ENCODE measurements at regions not wholly inside any gene's neighbourhood (a gene's known extent, or its start where the extent isn't known, plus 50 kb on each side); places are given as distances from the start of the nearest gene placed in this dataset.
"Not testable (repeated sequence)": the region's sequence is repeated elsewhere in the genome, so short reads cannot be mapped to it uniquely, and the experiment has no call there.

GRCh38 chr2:21234464-21235120, 110.8 kb downstream of the TDRD15 start:
- H3K36me3 Mint-ChIP-seq (ENCODE audit: low read depth) = no peaks in the 10 kb centered on the region
- H3K27ac Mint-ChIP-seq = no peak overlapping the region
- no peaks in the 10 kb centered on the region for H3K27me3 Mint-ChIP-seq
- no peak overlapping the region for H3K4me3 Mint-ChIP-seq
- no peak for DNase-seq
- no peaks in the 10 kb centered on the region for H3K4me1 Mint-ChIP-seq (ENCODE audit: low read depth)
- peaks cover under 1% of the 10 kb centered on the region for H3K9me3 Mint-ChIP-seq

GRCh38 chr2:21239749-21240148, 116.0 kb downstream of the TDRD15 start:
- not testable (repeated sequence) for H3K4me1 Mint-ChIP-seq (ENCODE audit: low read depth); H3K4me3 Mint-ChIP-seq; H3K36me3 Mint-ChIP-seq (ENCODE audit: low read depth); H3K27ac Mint-ChIP-seq; H3K27me3 Mint-ChIP-seq; DNase-seq
- H3K9me3 Mint-ChIP-seq = peaks cover 21% of the 10 kb centered on the region

- Mint-ChIP-seq H3K4me3 (no peak overlapping the region), H3K36me3 (ENCODE audit: low read depth) (no peaks in the 10 kb centered on the region), H3K4me1 (ENCODE audit: low read depth) (no peaks in the 10 kb centered on the region), H3K27me3 (no peaks in the 10 kb centered on the region), H3K27ac (no peak overlapping the region), H3K9me3 (peaks cover 21% of the 10 kb centered on the region)
- DNase-seq = no peak
Observed at GRCh38 chr2:21244161-21244560, 120.4 kb downstream of the TDRD15 start.

DNA sequence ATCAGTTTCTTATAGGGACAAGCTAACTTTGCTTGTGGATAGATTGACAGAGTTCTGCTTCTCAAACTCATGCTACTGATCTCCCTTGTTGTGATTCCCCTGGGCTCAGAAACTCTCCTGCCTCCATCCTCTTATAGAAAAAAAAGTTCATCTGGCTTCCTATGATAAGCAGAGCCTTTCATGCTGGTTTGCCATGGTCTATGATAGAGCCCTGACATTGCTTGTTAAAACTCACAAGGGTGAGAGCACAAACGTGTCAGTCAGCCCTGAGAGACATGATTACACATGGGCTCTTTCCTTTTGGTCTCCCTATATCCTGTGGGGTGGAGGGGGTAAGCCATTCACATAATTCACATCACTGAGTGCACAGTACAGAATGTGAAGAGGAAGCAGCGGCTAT, 121.8 kb downstream of the TDRD15 start:
- DNase-seq = no peak
- H3K36me3 Mint-ChIP-seq (ENCODE audit: low read depth) = no peaks in the 10 kb centered on the region
- no peak overlapping the region for H3K4me3 Mint-ChIP-seq
- no peaks in the 10 kb centered on the region for H3K4me1 Mint-ChIP-seq (ENCODE audit: low read depth)
- no peaks in the 10 kb centered on the region for H3K27me3 Mint-ChIP-seq
- H3K27ac Mint-ChIP-seq = no peak overlapping the region
- peaks cover 11% of the 10 kb centered on the region for H3K9me3 Mint-ChIP-seq

DNA sequence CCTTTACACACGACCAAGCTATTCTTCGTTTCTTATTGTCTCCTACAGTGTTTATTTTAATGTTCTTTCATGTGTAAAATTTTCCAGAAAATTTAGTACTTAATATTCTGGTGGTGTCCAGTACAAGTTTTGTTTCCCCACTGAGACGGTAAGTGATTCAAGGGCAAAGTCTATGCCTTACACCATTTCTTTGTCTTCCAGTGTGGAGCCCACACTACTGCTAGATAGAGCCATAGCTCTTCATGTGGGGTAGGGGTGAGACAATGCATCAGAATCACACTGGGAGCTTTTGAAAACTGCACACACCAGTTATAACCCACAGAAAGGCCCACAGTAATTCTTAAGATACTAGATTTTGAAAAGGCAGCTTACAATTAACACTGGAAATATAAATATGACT, 125.6 kb downstream of the TDRD15 start:
- no peaks in the 10 kb centered on the region for H3K4me1 Mint-ChIP-seq (ENCODE audit: low read depth)
- no peaks in the 10 kb centered on the region for H3K27me3 Mint-ChIP-seq
- H3K4me3 Mint-ChIP-seq = no peak overlapping the region
- no peaks in the 10 kb centered on the region for H3K9me3 Mint-ChIP-seq
- H3K27ac Mint-ChIP-seq = no peak overlapping the region
- no peaks in the 10 kb centered on the region for H3K36me3 Mint-ChIP-seq (ENCODE audit: low read depth)
- DNase-seq = no peak

GRCh38 chr2:21250673-21251072, 126.9 kb downstream of the TDRD15 start:
- no peak overlapping the region for H3K27ac Mint-ChIP-seq
- no peak overlapping the region for H3K4me3 Mint-ChIP-seq
- no peaks in the 10 kb centered on the region for H3K9me3 Mint-ChIP-seq
- no peak for DNase-seq
- no peaks in the 10 kb centered on the region for H3K36me3 Mint-ChIP-seq (ENCODE audit: low read depth)
- H3K27me3 Mint-ChIP-seq = no peaks in the 10 kb centered on the region
- no peaks in the 10 kb centered on the region for H3K4me1 Mint-ChIP-seq (ENCODE audit: low read depth)

DNA sequence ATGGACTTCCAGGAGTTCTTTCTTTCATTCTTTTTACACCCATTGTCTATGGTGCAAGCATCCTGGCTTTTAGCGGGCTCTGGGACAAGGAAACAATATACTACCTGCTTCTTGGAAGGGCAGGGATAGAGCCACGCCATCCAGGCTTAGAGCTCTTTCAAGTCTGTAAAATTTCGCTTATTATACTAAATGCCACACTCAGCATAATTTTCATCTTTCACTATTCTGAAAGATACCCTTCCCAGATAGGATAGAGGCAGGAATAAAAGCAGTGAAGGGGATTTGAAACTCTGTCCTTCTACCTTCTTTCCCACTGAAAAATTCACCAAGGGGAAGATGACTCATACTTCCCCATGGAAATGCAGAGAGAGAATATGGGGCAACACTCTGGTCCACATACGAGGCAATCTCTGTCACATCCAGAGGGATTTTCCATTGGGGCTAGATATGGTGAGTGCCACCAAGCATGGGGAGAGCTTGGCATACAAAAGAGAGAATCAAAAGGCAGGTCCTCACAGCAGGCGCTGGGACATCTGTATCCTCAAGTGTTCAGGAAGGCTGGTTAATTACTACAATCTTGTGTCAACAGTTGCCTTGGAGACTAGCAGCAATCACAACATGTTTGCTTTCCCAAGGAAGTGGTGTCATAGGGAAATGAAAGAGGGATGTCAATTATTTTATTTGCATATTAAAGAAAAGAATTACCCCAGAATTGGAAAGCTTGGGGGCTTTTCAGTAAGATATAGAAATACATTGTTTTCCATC, 127.6 kb downstream of the TDRD15 start:
- H3K36me3 Mint-ChIP-seq (ENCODE audit: low read depth) = no peaks in the 10 kb centered on the region
- no peak overlapping the region for H3K4me3 Mint-ChIP-seq
- H3K27ac Mint-ChIP-seq = no peak overlapping the region
- H3K9me3 Mint-ChIP-seq = no peaks in the 10 kb centered on the region
- no peaks in the 10 kb centered on the region for H3K4me1 Mint-ChIP-seq (ENCODE audit: low read depth)
- no peaks in the 10 kb centered on the region for H3K27me3 Mint-ChIP-seq
- DNase-seq = no peak

- Mint-ChIP-seq H3K27ac (no peak overlapping the region), H3K36me3 (ENCODE audit: low read depth) (no peaks in the 10 kb centered on the region), H3K27me3 (no peaks in the 10 kb centered on the region), H3K4me1 (ENCODE audit: low read depth) (no peaks in the 10 kb centered on the region), H3K4me3 (no peak overlapping the region), H3K9me3 (no peaks in the 10 kb centered on the region)
- DNase-seq = no peak
Observed at GRCh38 chr2:21253311-21254027, 129.7 kb downstream of the TDRD15 start.

GRCh38 chr2:21254170-21254965, 130.6 kb downstream of the TDRD15 start:
- no peaks in the 10 kb centered on the region for H3K9me3 Mint-ChIP-seq
- DNase-seq = no peak
- no peaks in the 10 kb centered on the region for H3K27me3 Mint-ChIP-seq
- H3K27ac Mint-ChIP-seq = no peak overlapping the region
- H3K4me1 Mint-ChIP-seq (ENCODE audit: low read depth) = no peaks in the 10 kb centered on the region
- H3K36me3 Mint-ChIP-seq (ENCODE audit: low read depth) = no peaks in the 10 kb centered on the region
- H3K4me3 Mint-ChIP-seq = no peak overlapping the region

DNA sequence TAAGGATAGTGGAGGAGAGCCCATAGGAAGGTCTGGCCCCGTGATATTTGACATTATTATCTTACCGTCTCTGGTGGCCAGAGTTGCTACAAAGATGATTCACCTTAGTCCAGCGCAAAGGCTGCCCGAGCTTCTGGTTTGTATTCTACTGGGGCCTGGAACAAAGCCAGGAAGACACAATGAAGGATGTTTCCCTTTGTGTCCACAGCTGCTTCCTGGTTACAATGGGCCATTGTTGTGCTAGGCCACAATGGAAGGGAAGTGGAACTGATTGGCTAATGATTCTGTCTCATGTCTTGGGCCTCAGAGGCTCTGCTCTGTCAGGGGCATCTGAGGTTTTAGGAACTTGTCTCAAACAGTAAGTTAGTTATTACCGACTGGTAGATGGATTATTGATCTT, 132.2 kb downstream of the TDRD15 start:
- no peaks in the 10 kb centered on the region for H3K4me1 Mint-ChIP-seq (ENCODE audit: low read depth)
- H3K27ac Mint-ChIP-seq = no peak overlapping the region
- no peaks in the 10 kb centered on the region for H3K36me3 Mint-ChIP-seq (ENCODE audit: low read depth)
- no peak for DNase-seq
- H3K9me3 Mint-ChIP-seq = no peaks in the 10 kb centered on the region
- H3K27me3 Mint-ChIP-seq = no peaks in the 10 kb centered on the region
- no peak overlapping the region for H3K4me3 Mint-ChIP-seq

- no peak overlapping the region for H3K4me3 Mint-ChIP-seq
- H3K4me1 Mint-ChIP-seq (ENCODE audit: low read depth) = no peaks in the 10 kb centered on the region
- no peak for DNase-seq
- H3K27ac Mint-ChIP-seq = no peak overlapping the region
- H3K9me3 Mint-ChIP-seq = no peaks in the 10 kb centered on the region
- no peaks in the 10 kb centered on the region for H3K27me3 Mint-ChIP-seq
- H3K36me3 Mint-ChIP-seq (ENCODE audit: low read depth) = no peaks in the 10 kb centered on the region
Observed at GRCh38 chr2:21257621-21258020, 133.9 kb downstream of the TDRD15 start.

- H3K9me3 Mint-ChIP-seq = no peaks in the 10 kb centered on the region
- DNase-seq = no peak
- H3K4me1 Mint-ChIP-seq (ENCODE audit: low read depth) = no peaks in the 10 kb centered on the region
- H3K27me3 Mint-ChIP-seq = no peaks in the 10 kb centered on the region
- no peak overlapping the region for H3K27ac Mint-ChIP-seq
- no peaks in the 10 kb centered on the region for H3K36me3 Mint-ChIP-seq (ENCODE audit: low read depth)
- H3K4me3 Mint-ChIP-seq = no peak overlapping the region
Observed at GRCh38 chr2:21258082-21258481, 134.3 kb downstream of the TDRD15 start.

- Mint-ChIP-seq H3K4me1 (ENCODE audit: low read depth) (no peaks in the 10 kb centered on the region), H3K27me3 (no peaks in the 10 kb centered on the region), H3K36me3 (ENCODE audit: low read depth) (no peaks in the 10 kb centered on the region), H3K4me3 (no peak overlapping the region), H3K27ac (no peak overlapping the region), H3K9me3 (no peaks in the 10 kb centered on the region)
- no peak for DNase-seq
Observed at GRCh38 chr2:21260311-21260710, 136.5 kb downstream of the TDRD15 start.

DNA sequence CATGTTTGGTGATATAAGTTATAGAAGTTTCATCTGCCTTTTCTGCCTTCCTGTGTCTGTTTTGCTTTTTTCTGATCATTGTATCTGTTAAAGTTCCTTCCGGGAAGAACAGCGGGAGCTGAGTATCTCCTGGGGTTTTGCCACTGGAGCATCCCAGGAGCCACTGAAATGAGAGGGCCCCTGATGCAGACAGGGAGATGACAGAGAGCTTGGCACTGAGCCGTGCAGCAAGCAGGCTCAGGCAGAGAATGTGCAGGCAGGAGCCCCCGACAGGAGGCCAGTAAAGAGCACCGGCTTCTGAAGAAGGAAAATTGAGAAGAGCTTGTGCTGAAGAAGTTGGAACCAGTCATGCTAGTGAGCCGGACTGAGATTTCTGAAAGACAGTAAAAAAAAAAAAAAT, 137.8 kb downstream of the TDRD15 start:
- DNase-seq = no peak
- no peaks in the 10 kb centered on the region for H3K4me1 Mint-ChIP-seq (ENCODE audit: low read depth)
- H3K27me3 Mint-ChIP-seq = no peaks in the 10 kb centered on the region
- H3K4me3 Mint-ChIP-seq = no peak overlapping the region
- no peaks in the 10 kb centered on the region for H3K36me3 Mint-ChIP-seq (ENCODE audit: low read depth)
- H3K9me3 Mint-ChIP-seq = no peaks in the 10 kb centered on the region
- no peak overlapping the region for H3K27ac Mint-ChIP-seq

Measured in activated T-cell treated with anti-CD3 and anti-CD28 coated beads, Interleukin-2, amount 50 U/mL, for 24 hours (primary cell).